Prostate gland (tissue), 2 donors: ENCODE measurements at regions not wholly inside any gene's neighbourhood (a gene's known extent, or its start where the extent isn't known, plus 50 kb on each side); places are given as distances from the start of the nearest gene placed in this dataset.
"Not testable (repeated sequence)": the region's sequence is repeated elsewhere in the genome, so short reads cannot be mapped to it uniquely, and the experiment has no call there.

Experiments
- POLR2A ChIP-seq: fragments of 450-650 bp; IDR thresholded peaks from one replicate; pipeline ENCODE4 v1.6.1; 2016; ENCODE audit warnings: antibody characterized with exemption, mild to moderate bottlenecking
- POLR2AphosphoS5 ChIP-seq: sonication (generic); formaldehyde crosslinking; IDR thresholded peaks from one replicate; pipeline ENCODE4 v1.6.1; 2017; ENCODE audit warnings: antibody characterized with exemption
- TF ChIP-seq, protein P1 (sequence below), 4 experiments: fragments of 200-600 bp in 2 of 4; fragments of 450-650 bp in 2 of 4; sonication (generic) in 2 of 4; IDR thresholded peaks; 1 replicate in 3 of 4; 2 replicates in 1 of 4; pipeline ENCODE4 v1.5.1; 2016 to 2019; ENCODE audit warnings: antibody characterized with exemption in 4 of 4, mild to moderate bottlenecking in 2 of 4, moderate library complexity in 2 of 4

DNA sequence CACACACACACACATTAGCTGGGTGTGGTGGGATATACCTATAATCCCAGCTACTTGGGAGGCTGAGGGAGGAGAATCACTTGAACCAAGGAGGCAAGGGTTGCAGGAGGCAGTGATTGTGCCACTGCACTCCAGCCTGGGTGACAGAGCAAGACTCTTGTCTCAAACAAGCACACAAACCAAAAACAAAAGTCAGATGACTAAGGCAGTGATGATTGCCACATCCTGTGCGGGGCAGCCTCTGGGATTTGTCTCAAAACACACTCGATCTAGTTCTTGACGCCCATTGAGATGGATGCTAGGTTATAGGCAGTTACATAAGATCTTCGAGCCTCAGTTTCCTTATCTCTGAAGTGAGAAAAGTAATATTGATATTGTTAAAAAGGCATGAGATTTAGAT, 57.8 kb upstream of the NBPF8 start:
- TF ChIP-seq, protein P1, sequence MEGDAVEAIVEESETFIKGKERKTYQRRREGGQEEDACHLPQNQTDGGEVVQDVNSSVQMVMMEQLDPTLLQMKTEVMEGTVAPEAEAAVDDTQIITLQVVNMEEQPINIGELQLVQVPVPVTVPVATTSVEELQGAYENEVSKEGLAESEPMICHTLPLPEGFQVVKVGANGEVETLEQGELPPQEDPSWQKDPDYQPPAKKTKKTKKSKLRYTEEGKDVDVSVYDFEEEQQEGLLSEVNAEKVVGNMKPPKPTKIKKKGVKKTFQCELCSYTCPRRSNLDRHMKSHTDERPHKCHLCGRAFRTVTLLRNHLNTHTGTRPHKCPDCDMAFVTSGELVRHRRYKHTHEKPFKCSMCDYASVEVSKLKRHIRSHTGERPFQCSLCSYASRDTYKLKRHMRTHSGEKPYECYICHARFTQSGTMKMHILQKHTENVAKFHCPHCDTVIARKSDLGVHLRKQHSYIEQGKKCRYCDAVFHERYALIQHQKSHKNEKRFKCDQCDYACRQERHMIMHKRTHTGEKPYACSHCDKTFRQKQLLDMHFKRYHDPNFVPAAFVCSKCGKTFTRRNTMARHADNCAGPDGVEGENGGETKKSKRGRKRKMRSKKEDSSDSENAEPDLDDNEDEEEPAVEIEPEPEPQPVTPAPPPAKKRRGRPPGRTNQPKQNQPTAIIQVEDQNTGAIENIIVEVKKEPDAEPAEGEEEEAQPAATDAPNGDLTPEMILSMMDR (IDR thresholded peaks at IDR 0.05) = not testable (repeated sequence)
- not testable (repeated sequence) for TF ChIP-seq POLR2AphosphoS5, POLR2A
